Skin epidermis (tissue), 12 donors: ENCODE measurements at regions not wholly inside any gene's neighbourhood (a gene's known extent, or its start where the extent isn't known, plus 50 kb on each side); places are given as distances from the start of the nearest gene placed in this dataset.
"Not testable (repeated sequence)": the region's sequence is repeated elsewhere in the genome, so short reads cannot be mapped to it uniquely, and the experiment has no call there.

Experiments used
- H3K27ac ChIP-seq, 21 experiments: fragments of 200-600 bp; sonication (generic) in 11 of 21; one replicate each; pipeline ENCODE4 v1.5.0; 2020; ENCODE audit warnings: mild to moderate bottlenecking in 3 of 21, inconsistent platforms in 2 of 21, moderate library complexity in 2 of 21
- H3K4me3 ChIP-seq, 7 experiments: fragments of 200-600 bp; sonication (generic) in 2 of 7; one replicate each; pipeline ENCODE4 v1.5.0; 2020; ENCODE audit warnings: inconsistent platforms in 2 of 7, mild to moderate bottlenecking in 2 of 7, moderate library complexity in 1 of 7

DNA sequence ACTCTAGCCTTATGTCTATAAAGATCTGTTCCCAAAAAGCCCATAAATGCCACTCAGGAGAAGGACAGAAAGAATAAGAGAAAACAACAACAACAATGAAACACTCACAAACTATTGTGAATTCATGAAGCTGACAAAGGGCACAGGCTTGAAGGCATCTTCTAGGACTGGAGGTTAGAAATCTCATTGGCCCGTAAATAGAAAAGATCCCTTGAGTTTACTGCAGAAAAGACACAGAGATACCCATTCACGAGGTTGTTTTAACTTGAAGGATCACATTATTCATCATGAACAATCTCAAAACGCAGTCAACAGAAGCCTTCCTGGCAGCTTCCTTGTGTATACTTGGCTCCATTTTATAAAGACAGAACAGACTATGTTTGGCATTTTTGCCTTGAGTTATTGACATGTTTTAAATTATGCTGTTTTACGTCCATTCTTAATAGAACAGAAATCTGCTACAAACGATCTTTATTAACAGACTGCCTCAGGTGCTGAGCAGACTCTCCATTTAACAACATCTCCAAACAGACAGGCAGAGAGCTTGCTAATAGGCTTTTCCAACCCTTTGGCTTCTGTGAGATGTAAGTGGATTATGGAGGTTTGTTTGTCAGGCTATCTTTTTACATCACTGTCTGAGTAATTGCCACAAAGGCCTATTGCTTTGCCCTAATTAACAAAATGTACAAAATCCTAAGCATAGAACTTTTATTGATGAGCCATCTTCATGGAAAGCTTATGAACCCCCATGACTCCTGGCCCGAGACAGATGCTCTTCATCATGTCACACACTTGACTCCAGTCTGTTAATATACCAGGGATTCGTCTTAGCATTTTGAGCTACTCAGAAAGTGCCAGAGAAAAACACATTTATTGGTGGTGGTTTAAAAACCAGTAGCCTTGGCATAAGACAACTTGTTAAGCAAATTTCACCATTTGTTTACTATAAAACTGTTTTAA, 735.3 kb upstream of the ZNF608 start:
- Histone ChIP-seq H3K27ac (peak overlapping the region in 1 of 21 experiments; percentile 1), H3K4me3 (no peak overlapping the region)

GRCh38 chr5:125483609-125484008, 737.2 kb upstream of the ZNF608 start:
- peak overlapping the region in 1 of 21 experiments; percentile 49 for H3K27ac ChIP-seq

GRCh38 chr5:125484272-125484741, 737.9 kb upstream of the ZNF608 start:
- Histone ChIP-seq H3K4me3 (no peak overlapping the region), H3K27ac (peak overlapping the region in 13 of 21 experiments; percentile 1 to 76 (median 49))

More at GRCh38 chr5:125483609-125484008, 737.2 kb upstream of the ZNF608 start:
- no peak overlapping the region for H3K4me3 ChIP-seq

GRCh38 chr5:125484742-125485641, 738.6 kb upstream of the ZNF608 start:
- Histone ChIP-seq H3K27ac (peak overlapping the region in 19 of 21 experiments; percentile 1 to 77 (median 47)), H3K4me3 (peak overlapping the region in 1 of 7 experiments; percentile 10)

DNA sequence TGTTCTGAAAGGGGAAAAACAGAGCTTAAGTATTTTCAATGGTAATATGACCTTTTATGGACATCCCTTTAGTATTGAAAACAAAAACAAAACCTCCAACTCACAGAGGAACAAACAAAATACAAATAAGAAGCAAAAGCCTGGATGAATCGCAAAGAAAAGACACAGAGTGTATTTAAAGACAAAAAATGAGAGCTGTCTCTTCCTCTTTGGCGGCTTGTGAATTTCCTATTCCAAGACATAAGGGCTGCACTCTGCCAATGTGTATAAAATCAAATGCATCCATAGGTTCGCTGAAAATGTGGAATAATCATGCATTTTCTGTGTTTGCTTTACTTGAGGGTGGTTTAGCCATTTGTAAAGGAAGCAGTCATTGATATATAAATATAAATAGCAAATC, 739.3 kb upstream of the ZNF608 start:
- no peak overlapping the region for H3K4me3 ChIP-seq
- peak overlapping the region in 13 of 21 experiments; percentile 10 to 77 (median 47) for H3K27ac ChIP-seq

GRCh38 chr5:125486634-125487033, 740.2 kb upstream of the ZNF608 start:
- Histone ChIP-seq H3K4me3 (no peak overlapping the region), H3K27ac (peak overlapping the region in 1 of 21 experiments; percentile 47)

DNA sequence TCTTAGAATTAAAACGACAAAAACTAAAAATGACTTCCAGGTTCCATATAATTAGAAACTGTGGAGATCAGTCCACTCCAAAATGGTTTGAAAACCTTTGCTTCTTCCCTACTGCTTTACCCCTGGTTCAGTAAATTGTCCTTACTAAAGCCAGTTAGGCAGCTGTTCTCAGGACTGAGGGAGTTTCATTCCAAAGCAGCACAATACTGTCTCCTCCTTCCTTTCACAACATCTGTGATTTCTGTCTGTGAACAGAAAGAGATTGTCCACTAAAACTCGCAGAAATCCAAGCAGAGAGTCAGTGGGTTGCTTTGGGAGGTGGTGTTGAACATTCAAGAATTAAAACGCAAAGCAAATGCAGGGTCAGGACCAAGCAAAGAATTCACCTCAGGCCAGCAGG, 740.8 kb upstream of the ZNF608 start:
- Histone ChIP-seq H3K4me3 (no peak overlapping the region), H3K27ac (peak overlapping the region in 2 of 21 experiments; percentile 4 to 7)

DNA sequence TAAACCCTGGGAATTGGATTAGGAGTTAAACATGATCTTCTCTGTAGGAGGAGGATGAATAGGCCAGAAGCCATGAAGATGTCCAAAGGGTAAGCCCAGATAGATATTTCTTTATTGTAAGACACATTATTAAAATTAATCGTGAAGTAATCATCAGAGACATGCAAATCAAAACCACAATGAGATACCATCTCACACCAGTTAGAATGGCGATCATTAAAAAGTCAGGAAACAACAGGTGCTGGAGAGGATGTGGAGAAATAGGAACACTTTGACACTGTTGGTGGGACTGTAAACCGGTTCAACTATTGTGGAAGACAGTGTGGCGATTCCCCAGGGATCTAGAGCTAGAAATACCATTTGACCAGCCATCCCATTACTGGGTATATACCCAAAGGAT, 741.2 kb upstream of the ZNF608 start:
- H3K27ac ChIP-seq, H3K4me3 ChIP-seq: not testable (repeated sequence)

DNA sequence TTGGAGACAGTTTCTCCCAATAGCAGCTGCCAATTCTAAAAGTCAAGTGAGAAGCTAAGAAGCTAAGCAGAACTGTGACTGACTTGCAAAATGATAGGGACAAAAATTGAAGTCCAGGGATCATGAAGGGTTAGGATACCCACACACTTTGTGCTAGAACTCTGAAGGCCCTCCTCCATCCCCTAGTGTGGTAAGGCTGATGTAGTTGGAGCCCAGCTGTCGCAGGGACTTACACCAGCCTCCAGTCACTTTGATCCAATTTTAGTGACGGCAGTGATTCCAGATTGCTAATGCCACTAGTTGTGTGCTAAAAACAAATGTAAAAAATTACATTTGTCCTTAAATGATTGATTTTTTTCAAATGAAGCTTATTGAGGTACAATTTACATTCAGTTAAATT, 742.7 kb upstream of the ZNF608 start:
- Histone ChIP-seq H3K4me3 (no peak overlapping the region), H3K27ac (no peak overlapping the region)

GRCh38 chr5:125491986-125492492, 745.6 kb upstream of the ZNF608 start:
- H3K4me3 ChIP-seq = no peak overlapping the region
- no peak overlapping the region for H3K27ac ChIP-seq

DNA sequence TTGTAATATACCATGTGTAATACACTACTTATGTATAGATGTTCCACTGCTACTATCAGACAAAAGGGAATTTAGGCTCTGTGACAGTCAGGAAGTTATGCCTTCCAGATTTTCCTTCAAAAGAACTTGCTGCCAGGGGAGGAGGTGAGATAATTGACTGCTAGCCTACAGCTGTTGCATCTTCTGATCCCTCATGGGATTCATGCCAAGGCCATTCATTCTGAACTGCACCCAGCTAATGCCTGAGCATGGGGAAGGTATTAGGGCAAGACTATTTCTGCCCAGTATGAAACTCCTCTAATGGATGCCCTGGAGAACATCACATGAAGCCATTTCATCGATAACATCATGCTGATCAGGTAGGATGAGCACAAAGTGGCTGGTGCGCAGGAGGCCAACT, 746.5 kb upstream of the ZNF608 start:
- Histone ChIP-seq H3K4me3 (no peak overlapping the region), H3K27ac (no peak overlapping the region)

DNA sequence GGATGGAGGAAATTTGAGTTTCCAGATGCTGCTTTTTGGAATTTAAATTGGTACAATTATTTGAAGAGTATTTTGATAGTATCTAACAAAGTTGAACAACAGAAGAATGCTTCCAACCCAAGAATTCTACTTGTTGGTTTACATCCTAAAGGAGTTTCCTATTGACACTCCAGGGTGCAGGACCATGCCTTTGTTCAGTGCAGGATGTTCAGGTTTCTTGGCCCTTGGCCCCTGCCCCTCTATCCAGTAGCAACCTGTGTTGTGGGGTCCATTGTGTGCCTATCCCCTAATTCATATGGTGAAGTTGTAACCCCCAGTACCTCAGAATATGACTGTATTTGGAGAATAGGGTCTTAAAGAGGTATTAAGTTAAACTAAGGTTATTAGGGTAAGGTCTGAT, 750.0 kb upstream of the ZNF608 start:
- Histone ChIP-seq H3K4me3 (no peak overlapping the region), H3K27ac (no peak overlapping the region)

- H3K4me3 ChIP-seq = no peak overlapping the region
- H3K27ac ChIP-seq = no peak overlapping the region
Observed at GRCh38 chr5:125497651-125498050, 751.2 kb upstream of the ZNF608 start.

- Histone ChIP-seq H3K4me3 (no peak overlapping the region), H3K27ac (no peak overlapping the region)
Observed at GRCh38 chr5:125499636-125500332, 753.3 kb upstream of the ZNF608 start.

GRCh38 chr5:125501396-125501795, 755.0 kb upstream of the ZNF608 start:
- H3K27ac ChIP-seq = peak overlapping the region in 2 of 21 experiments; percentile 20 to 35

GRCh38 chr5:125503946-125504345, 757.5 kb upstream of the ZNF608 start:
- no peak overlapping the region for H3K27ac ChIP-seq
- no peak overlapping the region for H3K4me3 ChIP-seq

More at GRCh38 chr5:125501396-125501795, 755.0 kb upstream of the ZNF608 start:
- H3K4me3 ChIP-seq = no peak overlapping the region

DNA sequence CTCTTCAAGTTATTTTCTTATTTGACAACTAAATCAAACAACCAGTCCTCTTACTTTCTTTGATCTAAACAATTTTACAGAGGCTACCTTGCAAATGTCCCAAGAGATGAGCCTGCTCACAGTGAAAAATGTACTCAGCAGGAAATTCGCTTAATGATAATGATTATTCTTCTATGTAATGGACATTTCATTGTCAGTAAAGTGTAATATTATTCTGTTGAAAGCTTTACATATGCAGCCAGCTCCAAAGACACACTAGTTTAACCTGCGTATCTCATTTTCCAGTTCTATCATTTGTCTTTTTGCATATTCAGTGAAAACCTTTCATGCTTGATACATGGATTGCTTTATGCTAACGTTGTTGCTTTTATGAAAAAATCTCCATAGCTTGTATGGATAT, 758.7 kb upstream of the ZNF608 start:
- Histone ChIP-seq H3K4me3 (no peak overlapping the region), H3K27ac (no peak overlapping the region)

DNA sequence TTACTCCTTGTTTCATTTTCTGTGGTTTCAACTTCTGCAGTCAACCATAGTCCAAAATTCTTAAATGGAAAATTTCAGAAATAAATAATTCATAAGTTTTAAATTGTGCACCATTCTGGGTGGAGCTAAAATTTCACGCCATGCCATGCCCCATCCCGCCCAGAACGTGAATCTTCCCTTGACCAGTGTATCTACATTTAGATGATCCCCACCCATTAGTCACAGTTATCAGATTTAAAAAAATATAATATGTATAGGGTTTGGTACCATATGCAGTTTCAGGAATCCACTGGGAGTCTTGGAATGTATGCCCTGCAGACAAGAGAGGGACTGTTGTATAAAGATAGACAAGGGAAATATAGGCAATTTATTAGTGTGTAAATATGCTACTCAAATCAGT, 759.7 kb upstream of the ZNF608 start:
- H3K27ac ChIP-seq = no peak overlapping the region
- H3K4me3 ChIP-seq = no peak overlapping the region

DNA sequence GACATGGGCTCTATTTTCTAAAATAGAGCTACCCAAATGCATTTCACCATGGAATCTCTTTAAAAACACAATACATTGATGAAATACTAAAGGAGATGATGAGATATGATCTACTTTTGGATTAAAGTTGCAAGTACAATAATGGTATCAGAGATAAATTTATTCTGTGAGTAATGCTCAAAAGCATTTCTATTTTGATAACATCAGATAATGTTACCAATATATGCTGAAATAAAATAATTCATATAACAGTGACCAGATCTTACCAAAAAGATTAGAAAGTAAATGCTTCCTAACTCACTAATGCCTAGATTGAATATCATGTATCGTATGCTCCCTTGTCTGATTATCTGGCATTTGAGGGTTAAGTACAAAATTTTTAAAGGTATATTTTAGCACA, 761.8 kb upstream of the ZNF608 start:
- H3K27ac ChIP-seq = no peak overlapping the region

More for the DNA sequence above, 761.8 kb upstream of the ZNF608 start:
- no peak overlapping the region for H3K4me3 ChIP-seq
